ENCODE measurements at regions not wholly inside any gene's neighbourhood (a gene's known extent, or its start where the extent isn't known, plus 50 kb on each side); places are given as distances from the start of the nearest gene placed in this dataset.

- ATAC-seq (no peak), DNase-seq (no peak)
- Histone ChIP-seq H3K4me3 (no peak overlapping the region), H3K9me3 (no peaks in the 10 kb centered on the region), H3K4me1 (no peaks in the 10 kb centered on the region), H3K27me3 (no peaks in the 10 kb centered on the region), H3K27ac (no peak overlapping the region), H3K36me3 (replicated peaks in 1 of 2; ENCODE audit: insufficient read depth in 1 of 2, low read depth in 2 of 2) (no peaks in the 10 kb centered on the region)
- intact Hi-C loops (cut with DNase I), result no loop called here
- 74 to 85% methylated on average over 25 of the region's 25 CpGs for WGBS, 2 donors
- TF ChIP-seq CTCF (IDR thresholded peaks at IDR 0.05) (no peak), POLR2A (IDR thresholded peaks at IDR 0.05) (no peak)
Observed at GRCh38 chr6:169839898-169840631, 88.6 kb downstream of the ERMARD start.

GRCh38 chr6:169839493-169839892 lies 88.1 kb downstream of the ERMARD start:
- no peaks in the 10 kb centered on the region for H3K27me3 ChIP-seq
- DNase-seq (no peak), ATAC-seq (no peak)
- no peak overlapping the region for H3K4me3 ChIP-seq
- H3K36me3 ChIP-seq (replicated peaks in 1 of 2; ENCODE audit: insufficient read depth in 1 of 2, low read depth in 2 of 2), result no peaks in the 10 kb centered on the region
- no peaks in the 10 kb centered on the region for H3K9me3 ChIP-seq
- TF ChIP-seq CTCF (IDR thresholded peaks at IDR 0.05) (no peak), POLR2A (IDR thresholded peaks at IDR 0.05) (no peak)
- intact Hi-C loops (cut with DNase I), result no loop called here
- no peak overlapping the region for H3K27ac ChIP-seq
- no peaks in the 10 kb centered on the region for H3K4me1 ChIP-seq
- WGBS, 2 donors, result 90 to 96% methylated on average over 8 to 10 of the region's 10 CpGs

- Histone ChIP-seq H3K36me3 (replicated peaks in 1 of 2; ENCODE audit: insufficient read depth in 1 of 2, low read depth in 2 of 2) (no peaks in the 10 kb centered on the region), H3K4me1 (no peaks in the 10 kb centered on the region), H3K27me3 (no peaks in the 10 kb centered on the region), H3K27ac (no peak overlapping the region), H3K4me3 (no peak overlapping the region), H3K9me3 (no peaks in the 10 kb centered on the region)
- ATAC-seq (no peak), DNase-seq (no peak)
- no peak for TF ChIP-seq CTCF (IDR thresholded peaks at IDR 0.05)
- no peak for TF ChIP-seq POLR2A (IDR thresholded peaks at IDR 0.05)
- 93% methylated on average over 17 to 26 of the region's 27 CpGs for WGBS, 2 donors
- intact Hi-C loops (cut with DNase I), result no loop called here
Observed at GRCh38 chr6:169839029-169839481, 87.6 kb downstream of the ERMARD start.

- intact Hi-C loops (cut with DNase I), result no loop called here
- no peaks in the 10 kb centered on the region for H3K27me3 ChIP-seq
- whole genome bisulfite sequencing, 2 donors, result 82 to 85% methylated on average over 25 to 27 of the region's 27 CpGs
- no peaks in the 10 kb centered on the region for H3K9me3 ChIP-seq
- ATAC-seq (no peak), DNase-seq (no peak)
- TF ChIP-seq POLR2A (IDR thresholded peaks at IDR 0.05) (no peak), CTCF (IDR thresholded peaks at IDR 0.05) (no peak)
- no peaks in the 10 kb centered on the region for H3K36me3 ChIP-seq (replicated peaks in 1 of 2; ENCODE audit: insufficient read depth in 1 of 2, low read depth in 2 of 2)
- no peaks in the 10 kb centered on the region for H3K4me1 ChIP-seq
- no peak overlapping the region for H3K27ac ChIP-seq
- no peak overlapping the region for H3K4me3 ChIP-seq
Observed at GRCh38 chr6:169838346-169839028, 87.1 kb downstream of the ERMARD start.

All from body of pancreas (tissue), 4 donors.